ENCODE measurements at regions not wholly inside any gene's neighbourhood (a gene's known extent, or its start where the extent isn't known, plus 50 kb on each side); places are given as distances from the start of the nearest gene placed in this dataset.

- DNase-seq, result no peak
Measured at GRCh38 chr5:120400356-120400755, 63.7 kb upstream of the PRR16 start.

GRCh38 chr5:120402606-120403005 lies 61.5 kb upstream of the PRR16 start:
- no peak for DNase-seq

DNA sequence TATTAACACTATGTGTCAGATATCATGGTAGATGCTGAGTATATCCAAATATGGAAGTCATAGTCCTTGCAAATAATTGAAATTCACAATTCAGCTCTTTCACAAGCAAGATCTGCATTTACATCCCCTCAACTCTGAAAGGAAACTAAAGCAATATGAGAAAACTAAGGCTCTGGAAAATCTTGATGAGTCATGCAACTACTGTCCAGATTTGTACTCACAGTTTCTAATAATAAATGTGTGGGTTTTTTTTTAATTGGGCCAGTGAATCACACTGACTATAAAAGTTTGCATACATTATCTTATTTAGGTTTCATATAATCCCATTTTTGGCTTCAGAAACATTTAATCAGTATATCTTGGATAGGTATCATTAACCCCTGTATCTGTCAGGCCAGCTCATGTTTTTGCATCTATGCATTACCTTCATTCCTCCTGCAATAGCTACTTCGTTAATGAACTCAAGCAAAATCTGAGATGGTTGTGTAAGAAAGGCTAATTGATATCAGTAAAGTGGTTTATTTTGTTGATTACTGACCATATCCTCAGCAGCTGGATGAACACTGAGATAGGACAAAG lies 58.7 kb upstream of the PRR16 start:
- no peak for DNase-seq

GRCh38 chr5:120405923-120406322 lies 58.2 kb upstream of the PRR16 start:
- no peak for DNase-seq

- no peak for DNase-seq
Measured at GRCh38 chr5:120413686-120414085, 50.4 kb upstream of the PRR16 start.

All from nucleus accumbens (tissue), 56 donors.